Globus pallidus (tissue), 1 donor: ENCODE measurements at regions not wholly inside any gene's neighbourhood (a gene's known extent, or its start where the extent isn't known, plus 50 kb on each side); places are given as distances from the start of the nearest gene placed in this dataset.
A peak's percentile ranks its signal among the peaks of the same experiment; 100 is the strongest.
"Not testable (repeated sequence)": the region's sequence is repeated elsewhere in the genome, so short reads cannot be mapped to it uniquely, and the experiment has no call there.

Source experiments
- DNase-seq: peaks from one replicate; pipeline ENCODE4 v3.0.0-alpha.2; 2015; ENCODE audit warnings: low spot score

GRCh38 chr20:24418731-24419130 lies 50.7 kb upstream of the SYNDIG1 start:
- peak; percentile 17 for DNase-seq

- no peak for DNase-seq
Observed at GRCh38 chr20:24417485-24417884, 51.9 kb upstream of the SYNDIG1 start.

- DNase-seq, result not testable (repeated sequence)
Observed at GRCh38 chr20:24415444-24415843, 54.0 kb upstream of the SYNDIG1 start.

- DNase-seq, result no peak
Observed at GRCh38 chr20:24411834-24412216, 57.6 kb upstream of the SYNDIG1 start.

GRCh38 chr20:24411003-24411833 lies 58.2 kb upstream of the SYNDIG1 start:
- DNase-seq, result no peak

- no peak for DNase-seq
Observed at GRCh38 chr20:24407151-24407550, 62.3 kb upstream of the SYNDIG1 start.

GRCh38 chr20:24406750-24407149 lies 62.7 kb upstream of the SYNDIG1 start:
- DNase-seq, result peak; percentile 26

GRCh38 chr20:24406251-24406650 lies 63.2 kb upstream of the SYNDIG1 start:
- no peak for DNase-seq

GRCh38 chr20:24405810-24406209 lies 63.6 kb upstream of the SYNDIG1 start:
- DNase-seq, result no peak

GRCh38 chr20:24403406-24403805 lies 66.0 kb upstream of the SYNDIG1 start:
- DNase-seq, result no peak

GRCh38 chr20:24402188-24402587 lies 67.2 kb upstream of the SYNDIG1 start:
- no peak for DNase-seq

GRCh38 chr20:24395151-24395550 lies 74.3 kb upstream of the SYNDIG1 start:
- DNase-seq, result no peak

- DNase-seq, result no peak
Observed at GRCh38 chr20:24393903-24394302, 75.5 kb upstream of the SYNDIG1 start.

- DNase-seq, result peak; percentile 18
Observed at GRCh38 chr20:24392612-24393011, 76.8 kb upstream of the SYNDIG1 start.

GRCh38 chr20:24389686-24390085 lies 79.7 kb upstream of the SYNDIG1 start:
- peak; percentile 73 for DNase-seq

GRCh38 chr20:24388828-24389380 lies 80.5 kb upstream of the SYNDIG1 start:
- DNase-seq, result no peak

GRCh38 chr20:24385547-24385946 lies 83.9 kb upstream of the SYNDIG1 start:
- DNase-seq, result no peak

GRCh38 chr20:24384865-24385264 lies 84.6 kb upstream of the SYNDIG1 start:
- DNase-seq, result no peak

GRCh38 chr20:24382743-24383142 lies 86.7 kb upstream of the SYNDIG1 start:
- DNase-seq, result peak; percentile 50

- peak; percentile 34 for DNase-seq
Observed at GRCh38 chr20:24382331-24382730, 87.1 kb upstream of the SYNDIG1 start.

GRCh38 chr20:24381886-24382285 lies 87.5 kb upstream of the SYNDIG1 start:
- DNase-seq, result no peak

GRCh38 chr20:24379484-24379927 lies 89.9 kb upstream of the SYNDIG1 start:
- DNase-seq, result no peak

GRCh38 chr20:24378661-24379483 lies 90.6 kb upstream of the SYNDIG1 start:
- DNase-seq, result no peak
